ENCODE measurements at regions not wholly inside any gene's neighbourhood (a gene's known extent, or its start where the extent isn't known, plus 50 kb on each side); places are given as distances from the start of the nearest gene placed in this dataset.
"Not testable (repeated sequence)": the region's sequence is repeated elsewhere in the genome, so short reads cannot be mapped to it uniquely, and the experiment has no call there.

DNA sequence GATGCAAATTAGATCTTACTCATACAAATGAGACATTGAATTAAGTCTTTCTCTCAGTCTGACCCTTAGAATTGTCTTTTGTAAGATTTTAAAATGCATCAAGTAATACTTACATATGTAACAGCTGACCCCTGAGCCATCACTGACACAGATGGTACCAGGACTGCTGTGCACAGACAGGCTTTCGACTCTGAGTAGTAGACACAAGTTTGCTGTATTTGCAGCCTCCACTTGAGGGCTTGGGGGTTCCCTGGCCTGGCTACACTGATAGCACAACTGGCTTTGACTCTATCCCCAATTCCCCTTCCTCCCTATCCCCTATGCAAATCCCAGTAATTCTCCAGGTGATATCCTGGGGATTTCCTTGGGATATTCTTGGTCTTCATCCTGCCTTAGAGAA, 200.7 kb downstream of the RPIA start:
- intact Hi-C loops (cut with micrococcal nuclease), result no loop called here

DNA sequence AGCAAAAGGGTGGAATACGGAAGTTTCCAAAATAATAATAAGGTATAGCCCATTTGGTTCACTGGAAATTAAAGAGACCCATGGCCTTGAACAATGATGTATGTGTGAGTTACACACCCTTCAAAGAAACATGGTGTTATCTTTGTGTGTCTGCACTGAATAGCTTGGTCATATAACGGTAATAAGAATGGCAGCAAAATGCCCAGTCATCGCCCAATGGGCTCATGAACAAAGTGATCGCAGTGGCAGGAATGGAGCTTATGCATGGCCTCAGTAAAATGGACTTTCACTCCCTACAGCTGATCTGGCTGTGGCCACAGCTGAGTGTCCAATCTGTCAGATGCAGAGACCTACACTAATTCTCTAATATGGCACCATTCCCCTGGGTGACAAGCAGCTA, 201.3 kb downstream of the RPIA start:
- Mint-ChIP-seq H3K9me3 (no peaks in the 10 kb centered on the region), H3K4me1 (ENCODE audit: low read depth) (peaks cover 6% of the 10 kb centered on the region), H3K36me3 (ENCODE audit: low read depth) (no peaks in the 10 kb centered on the region), H3K27ac (no peak overlapping the region), H3K4me3 (no peak overlapping the region), H3K27me3 (no peaks in the 10 kb centered on the region)
- intact Hi-C loops (cut with micrococcal nuclease), result no loop called here

More for the DNA sequence above, 200.7 kb downstream of the RPIA start:
- Mint-ChIP-seq H3K27ac (no peak overlapping the region), H3K36me3 (ENCODE audit: low read depth) (no peaks in the 10 kb centered on the region), H3K4me3 (no peak overlapping the region), H3K4me1 (ENCODE audit: low read depth) (peaks cover 10% of the 10 kb centered on the region), H3K9me3 (no peaks in the 10 kb centered on the region), H3K27me3 (no peaks in the 10 kb centered on the region)

DNA sequence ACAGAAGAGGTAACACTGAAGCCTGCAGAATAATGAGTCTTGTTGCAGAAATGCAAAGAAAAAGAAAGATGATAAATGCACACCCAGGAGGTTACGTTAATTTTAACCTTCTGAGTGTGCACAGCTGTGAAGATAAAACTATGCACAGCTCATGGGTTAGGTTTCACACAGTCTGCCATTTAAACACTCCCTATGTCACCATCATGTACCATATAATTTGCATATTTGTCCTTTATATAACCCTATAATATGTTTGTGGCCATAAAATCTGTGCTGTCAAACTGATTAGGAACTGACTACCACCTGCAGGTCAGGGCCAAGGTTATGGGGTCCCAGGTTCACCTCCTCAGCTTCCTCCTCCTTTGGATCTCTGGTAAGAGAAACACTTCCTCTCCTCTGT, 205.5 kb downstream of the RPIA start:
- no peak overlapping the region for H3K27ac Mint-ChIP-seq

DNA sequence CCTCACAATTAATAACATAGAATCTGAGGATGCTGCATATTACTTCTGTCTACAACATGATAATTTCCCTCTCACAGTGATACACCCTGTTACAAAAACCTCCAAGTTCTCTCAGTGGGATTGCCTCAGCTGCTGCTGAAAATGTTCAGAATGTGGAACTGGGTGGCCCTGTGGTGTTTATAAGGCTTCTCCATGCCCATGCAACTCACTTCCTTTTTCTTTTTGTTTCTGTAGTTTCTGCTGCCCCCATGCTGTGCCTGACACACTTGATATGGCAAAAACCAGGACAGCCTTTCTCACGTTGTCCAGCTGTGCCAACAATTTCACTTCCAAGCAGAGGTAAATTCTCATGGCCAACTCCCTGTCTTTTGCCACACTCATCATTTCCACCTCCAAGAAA, 206.2 kb downstream of the RPIA start:
- H3K4me3 Mint-ChIP-seq, result no peak overlapping the region
- H3K4me1 Mint-ChIP-seq (ENCODE audit: low read depth), result peaks cover 7% of the 10 kb centered on the region
- no peaks in the 10 kb centered on the region for H3K27me3 Mint-ChIP-seq
- no peaks in the 10 kb centered on the region for H3K9me3 Mint-ChIP-seq
- intact Hi-C loops (cut with micrococcal nuclease), result no loop called here
- peak overlapping the region; percentile 4 for H3K27ac Mint-ChIP-seq
- no peaks in the 10 kb centered on the region for H3K36me3 Mint-ChIP-seq (ENCODE audit: low read depth)

More for the DNA sequence above, 205.5 kb downstream of the RPIA start:
- H3K9me3 Mint-ChIP-seq, result no peaks in the 10 kb centered on the region
- no peaks in the 10 kb centered on the region for H3K36me3 Mint-ChIP-seq (ENCODE audit: low read depth)
- H3K4me3 Mint-ChIP-seq, result no peak overlapping the region
- H3K27me3 Mint-ChIP-seq, result no peaks in the 10 kb centered on the region
- peaks cover 7% of the 10 kb centered on the region for H3K4me1 Mint-ChIP-seq (ENCODE audit: low read depth)
- intact Hi-C loops (cut with micrococcal nuclease), result no loop called here

DNA sequence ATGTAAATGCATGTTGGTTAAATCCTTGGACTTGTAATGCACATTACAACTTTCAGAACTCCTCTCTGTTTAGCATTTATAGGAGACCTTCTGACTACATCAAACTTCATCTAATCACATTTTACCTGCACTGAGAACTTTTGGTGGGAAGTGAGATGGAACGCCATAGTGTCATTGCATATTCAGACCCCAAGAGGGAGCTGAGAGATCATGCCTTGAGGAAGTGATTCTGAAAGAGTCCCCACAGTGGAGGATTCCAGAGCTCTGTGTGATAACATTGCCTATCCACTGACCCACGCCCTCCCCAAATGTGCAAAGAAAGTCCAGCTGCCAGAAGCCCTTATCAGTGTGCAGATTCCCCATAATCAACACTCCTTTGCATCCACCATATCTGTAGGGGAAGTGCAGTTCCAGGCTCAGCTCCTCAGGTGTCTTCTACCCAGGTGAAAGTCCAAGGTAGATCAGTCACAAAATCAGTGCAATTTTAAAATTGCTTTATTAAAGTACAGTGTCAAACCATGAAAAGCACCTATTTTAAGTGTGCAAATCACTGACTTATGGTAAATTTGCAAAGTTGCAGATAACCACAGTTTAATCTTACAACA, 212.4 kb downstream of the RPIA start:
- H3K27me3 Mint-ChIP-seq, result no peaks in the 10 kb centered on the region
- H3K27ac Mint-ChIP-seq, result no peak overlapping the region
- H3K36me3 Mint-ChIP-seq (ENCODE audit: low read depth), result no peaks in the 10 kb centered on the region
- H3K4me1 Mint-ChIP-seq (ENCODE audit: low read depth), result peaks cover 14% of the 10 kb centered on the region
- no peaks in the 10 kb centered on the region for H3K9me3 Mint-ChIP-seq
- no peak overlapping the region for H3K4me3 Mint-ChIP-seq
- intact Hi-C loops (cut with micrococcal nuclease), result no loop called here

DNA sequence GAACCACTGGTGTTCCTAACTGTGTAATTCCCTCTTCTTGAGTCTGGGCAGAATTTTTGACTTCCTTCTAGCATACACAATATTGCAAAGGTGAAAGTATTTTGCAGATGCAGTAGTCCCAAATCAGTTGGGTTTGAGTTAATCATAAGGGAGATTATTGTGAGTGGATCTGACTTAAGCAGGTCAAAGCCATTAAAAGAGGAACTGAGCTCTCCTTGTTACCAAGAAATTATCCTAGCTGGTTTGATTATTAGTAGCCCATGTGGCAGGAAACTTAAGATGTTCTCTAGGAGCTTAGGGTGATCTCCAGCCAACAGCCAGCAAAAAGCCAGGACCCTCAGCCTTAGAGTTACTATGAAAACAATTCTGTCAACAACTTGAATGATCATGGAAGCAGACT, 221.8 kb downstream of the RPIA start:
- intact Hi-C loops (cut with micrococcal nuclease), result no loop called here
- Mint-ChIP-seq H3K27ac (no peak overlapping the region), H3K36me3 (ENCODE audit: low read depth) (no peaks in the 10 kb centered on the region), H3K27me3 (no peaks in the 10 kb centered on the region), H3K4me1 (ENCODE audit: low read depth) (peaks cover 6% of the 10 kb centered on the region), H3K4me3 (no peak overlapping the region), H3K9me3 (no peaks in the 10 kb centered on the region)

DNA sequence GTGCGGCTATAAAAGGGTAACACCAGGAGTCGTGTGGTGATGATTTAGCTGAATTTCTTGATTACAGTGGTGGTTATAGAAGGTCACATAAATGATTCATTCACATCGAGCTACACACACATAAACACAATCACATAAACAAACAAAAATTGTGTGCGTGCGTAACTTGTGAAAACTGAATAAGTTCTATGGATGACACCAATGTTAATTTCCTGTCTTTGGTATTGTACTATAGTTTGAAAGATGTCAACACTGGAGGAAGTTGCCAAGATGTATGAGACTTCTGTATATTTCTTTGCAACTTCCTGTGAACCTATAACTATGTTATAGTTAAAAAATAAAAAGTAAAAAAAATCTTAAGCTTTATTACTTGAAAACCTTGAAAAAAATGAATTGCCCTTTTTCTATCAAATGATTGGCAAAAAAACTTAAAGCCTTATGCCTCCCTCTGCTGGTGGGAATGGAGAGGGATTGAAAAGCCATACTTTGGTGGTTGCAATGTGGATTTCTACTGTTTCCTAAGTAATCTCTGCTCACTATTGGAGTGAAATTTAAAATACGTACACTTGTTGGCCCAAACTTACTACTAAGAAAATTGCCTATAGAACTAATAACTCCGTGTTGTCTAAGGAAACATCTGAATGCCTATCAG, 227.7 kb downstream of the RPIA start:
- no peaks in the 10 kb centered on the region for H3K36me3 Mint-ChIP-seq (ENCODE audit: low read depth)
- intact Hi-C loops (cut with micrococcal nuclease), result loop anchor here (1.0 kb wide), 1 partner anchor 39 kb away; no protein-coding TSS in a partner anchor
- H3K4me3 Mint-ChIP-seq, result no peak overlapping the region
- H3K4me1 Mint-ChIP-seq (ENCODE audit: low read depth), result no peaks in the 10 kb centered on the region
- H3K27ac Mint-ChIP-seq, result no peak overlapping the region
- no peaks in the 10 kb centered on the region for H3K9me3 Mint-ChIP-seq
- no peaks in the 10 kb centered on the region for H3K27me3 Mint-ChIP-seq

DNA sequence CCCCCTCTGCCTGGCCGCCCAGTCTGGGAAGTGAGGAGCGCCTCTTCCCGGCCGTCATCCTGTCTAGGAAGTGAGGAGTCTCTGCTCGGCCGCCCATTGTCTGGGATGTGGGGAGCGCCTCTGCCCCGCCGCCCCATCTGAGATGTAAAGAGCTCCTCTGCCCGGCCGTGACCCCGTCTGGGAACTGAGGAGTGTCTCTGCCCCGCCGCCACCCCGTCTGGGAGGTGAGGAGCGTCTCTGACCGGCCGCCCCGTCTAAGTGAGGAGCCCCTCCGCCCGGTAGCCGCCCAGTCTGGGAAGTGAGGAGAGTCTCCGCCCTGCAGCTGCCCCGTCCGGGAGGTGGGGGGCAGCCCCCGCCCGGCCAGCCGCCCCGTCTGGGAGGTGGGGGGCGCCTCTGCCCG, 228.9 kb downstream of the RPIA start:
- intact Hi-C loops (cut with micrococcal nuclease); H3K4me3 Mint-ChIP-seq; H3K27ac Mint-ChIP-seq; H3K36me3 Mint-ChIP-seq (ENCODE audit: low read depth); H3K4me1 Mint-ChIP-seq (ENCODE audit: low read depth); H3K9me3 Mint-ChIP-seq; H3K27me3 Mint-ChIP-seq: not testable (repeated sequence)

DNA sequence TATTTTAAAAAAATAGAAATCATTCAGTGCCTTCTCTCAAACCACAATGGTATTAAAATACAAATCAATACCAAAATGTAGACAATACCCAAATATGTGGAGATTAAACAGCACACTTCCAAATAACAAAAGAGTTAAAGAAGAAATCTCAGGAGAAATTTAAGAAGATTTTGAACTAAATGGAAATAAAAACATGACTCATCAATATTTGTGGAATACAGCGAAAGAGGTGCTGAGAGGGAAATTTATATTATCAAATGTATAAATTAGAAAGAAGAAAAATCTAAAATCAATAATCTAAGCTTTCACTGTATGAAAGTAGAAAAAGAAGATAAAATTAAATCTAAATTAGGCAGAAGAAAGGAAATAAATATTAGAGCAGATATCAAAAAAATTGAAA, 233.1 kb downstream of the RPIA start:
- intact Hi-C loops (cut with micrococcal nuclease), result no loop called here
- H3K27me3 Mint-ChIP-seq, result no peaks in the 10 kb centered on the region
- H3K36me3 Mint-ChIP-seq (ENCODE audit: low read depth), result no peaks in the 10 kb centered on the region
- H3K27ac Mint-ChIP-seq, result no peak overlapping the region
- no peaks in the 10 kb centered on the region for H3K4me1 Mint-ChIP-seq (ENCODE audit: low read depth)
- no peaks in the 10 kb centered on the region for H3K9me3 Mint-ChIP-seq
- no peak overlapping the region for H3K4me3 Mint-ChIP-seq

DNA sequence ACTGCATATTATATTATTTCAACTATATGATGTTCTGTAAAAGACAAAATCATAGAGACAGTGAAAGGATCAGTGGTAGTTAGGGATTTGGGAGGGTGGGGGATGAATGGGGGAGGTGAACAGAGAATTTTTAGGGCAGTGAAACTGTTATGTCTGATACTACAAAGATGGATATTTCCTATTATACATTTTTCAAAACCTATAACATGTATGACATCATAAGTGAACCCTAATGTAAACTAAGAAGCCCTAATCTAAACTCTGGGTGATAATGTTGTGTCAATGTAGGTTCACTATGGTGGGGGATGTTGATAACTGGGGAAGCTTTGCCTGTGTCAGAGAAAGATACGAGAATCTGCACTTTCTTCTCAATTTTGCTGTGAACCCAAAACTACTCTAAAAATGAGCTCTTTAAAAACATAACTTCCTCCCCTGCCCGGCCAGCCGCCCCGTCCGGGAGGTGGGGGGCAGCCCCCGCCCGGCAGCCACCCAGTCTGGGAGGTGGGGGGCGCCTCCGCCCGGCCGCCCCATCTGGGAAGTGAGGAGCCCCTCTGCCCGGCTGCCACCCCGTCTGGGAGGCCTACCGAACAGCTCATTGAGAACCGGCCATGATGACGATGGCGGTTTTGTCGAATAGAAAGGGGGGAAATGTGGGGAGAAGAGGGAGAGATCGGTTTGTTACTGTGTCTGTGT, 234.4 kb downstream of the RPIA start:
- no peaks in the 10 kb centered on the region for H3K36me3 Mint-ChIP-seq (ENCODE audit: low read depth)
- H3K9me3 Mint-ChIP-seq, result no peaks in the 10 kb centered on the region
- intact Hi-C loops (cut with micrococcal nuclease), result no loop called here
- H3K4me1 Mint-ChIP-seq (ENCODE audit: low read depth), result no peaks in the 10 kb centered on the region
- no peak overlapping the region for H3K4me3 Mint-ChIP-seq
- H3K27ac Mint-ChIP-seq, result no peak overlapping the region
- H3K27me3 Mint-ChIP-seq, result no peaks in the 10 kb centered on the region

DNA sequence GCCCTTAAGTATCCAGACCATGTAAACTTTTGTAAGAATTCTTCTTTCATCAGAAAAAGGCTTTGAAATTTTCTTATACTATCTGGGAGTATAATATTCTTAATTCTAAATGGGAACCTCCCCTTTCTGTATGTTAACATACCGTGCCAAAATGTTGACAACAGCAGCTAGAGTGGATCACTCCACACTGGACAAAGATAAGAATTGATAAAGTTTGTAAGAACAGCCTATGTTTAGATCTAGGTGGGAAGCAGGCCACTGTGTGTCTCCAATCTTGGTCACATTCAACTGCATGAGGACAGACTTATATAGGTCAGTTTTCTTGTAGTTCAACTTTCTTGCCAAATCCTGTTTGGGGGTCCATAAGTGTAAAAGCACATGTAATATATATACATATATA, 235.7 kb downstream of the RPIA start:
- Mint-ChIP-seq H3K9me3 (no peaks in the 10 kb centered on the region), H3K27ac (no peak overlapping the region), H3K4me1 (ENCODE audit: low read depth) (no peaks in the 10 kb centered on the region), H3K36me3 (ENCODE audit: low read depth) (no peaks in the 10 kb centered on the region), H3K27me3 (no peaks in the 10 kb centered on the region), H3K4me3 (no peak overlapping the region)
- intact Hi-C loops (cut with micrococcal nuclease), result no loop called here

DNA sequence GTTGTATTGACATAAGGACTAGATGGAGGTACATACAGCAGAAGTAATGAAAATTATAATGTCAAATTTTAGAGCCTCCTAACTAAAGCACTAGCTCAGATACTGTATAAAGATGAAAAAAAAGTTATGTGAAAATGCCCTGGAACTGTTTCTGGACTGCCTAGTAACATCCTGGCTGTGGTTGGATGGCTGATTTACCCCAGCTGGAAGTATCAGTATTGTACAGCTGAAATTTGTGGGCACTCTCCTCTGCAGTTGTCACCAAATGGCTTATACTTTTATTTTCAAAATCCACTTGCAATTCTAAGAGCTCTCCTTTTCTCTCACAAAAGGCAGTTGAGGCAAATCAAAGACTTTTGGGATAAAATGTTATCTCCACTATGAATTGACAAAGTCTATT, 239.2 kb downstream of the RPIA start:
- Mint-ChIP-seq H3K4me3 (no peak overlapping the region), H3K4me1 (ENCODE audit: low read depth) (no peaks in the 10 kb centered on the region), H3K27ac (no peak overlapping the region), H3K9me3 (no peaks in the 10 kb centered on the region), H3K36me3 (ENCODE audit: low read depth) (no peaks in the 10 kb centered on the region), H3K27me3 (no peaks in the 10 kb centered on the region)
- intact Hi-C loops (cut with micrococcal nuclease), result no loop called here

DNA sequence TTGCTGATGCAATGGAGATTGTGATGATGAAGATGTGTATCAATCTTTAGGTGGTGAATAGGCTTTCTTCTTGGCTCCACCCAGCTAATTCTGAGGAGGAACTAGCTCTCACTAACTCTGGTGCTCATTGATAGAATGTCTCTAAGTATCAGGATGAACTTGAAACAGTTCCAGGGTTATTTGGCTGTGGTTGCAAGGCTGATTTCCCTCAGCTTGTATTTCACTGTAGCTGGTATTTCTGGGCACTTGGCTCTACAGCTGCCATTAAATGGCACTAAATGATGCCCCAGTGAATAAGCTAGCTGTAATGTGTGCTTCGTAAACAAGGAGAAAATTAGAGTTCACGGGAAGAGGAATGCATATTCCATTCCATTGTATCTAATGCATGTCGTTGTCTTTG, 241.2 kb downstream of the RPIA start:
- H3K27ac Mint-ChIP-seq, result no peak overlapping the region
- H3K9me3 Mint-ChIP-seq, result no peaks in the 10 kb centered on the region
- no peaks in the 10 kb centered on the region for H3K36me3 Mint-ChIP-seq (ENCODE audit: low read depth)
- H3K4me3 Mint-ChIP-seq, result no peak overlapping the region
- no peaks in the 10 kb centered on the region for H3K27me3 Mint-ChIP-seq
- H3K4me1 Mint-ChIP-seq (ENCODE audit: low read depth), result no peaks in the 10 kb centered on the region
- intact Hi-C loops (cut with micrococcal nuclease), result no loop called here

DNA sequence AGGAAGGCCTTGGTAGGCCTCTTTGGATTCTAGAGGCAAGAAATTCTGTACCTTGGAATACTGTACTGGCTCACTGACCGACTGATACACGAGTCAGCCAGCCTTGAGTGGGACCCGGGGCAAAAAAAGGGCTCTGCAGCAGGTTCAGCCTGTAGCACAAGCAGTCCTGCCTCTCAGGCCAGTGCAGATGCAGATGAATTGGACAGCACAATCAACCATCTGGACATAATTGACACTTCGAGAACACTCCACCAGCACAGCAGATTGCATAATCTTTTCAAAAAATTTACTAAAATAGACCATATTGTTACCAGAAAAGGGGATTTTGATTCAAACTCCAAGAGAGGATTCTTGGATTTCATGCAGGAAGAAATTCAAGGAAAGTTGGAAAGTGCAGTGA, 241.6 kb downstream of the RPIA start:
- Mint-ChIP-seq H3K4me3 (no peak overlapping the region), H3K4me1 (ENCODE audit: low read depth) (no peaks in the 10 kb centered on the region), H3K36me3 (ENCODE audit: low read depth) (no peaks in the 10 kb centered on the region), H3K27me3 (no peaks in the 10 kb centered on the region), H3K27ac (no peak overlapping the region), H3K9me3 (no peaks in the 10 kb centered on the region)
- intact Hi-C loops (cut with micrococcal nuclease), result no loop called here

DNA sequence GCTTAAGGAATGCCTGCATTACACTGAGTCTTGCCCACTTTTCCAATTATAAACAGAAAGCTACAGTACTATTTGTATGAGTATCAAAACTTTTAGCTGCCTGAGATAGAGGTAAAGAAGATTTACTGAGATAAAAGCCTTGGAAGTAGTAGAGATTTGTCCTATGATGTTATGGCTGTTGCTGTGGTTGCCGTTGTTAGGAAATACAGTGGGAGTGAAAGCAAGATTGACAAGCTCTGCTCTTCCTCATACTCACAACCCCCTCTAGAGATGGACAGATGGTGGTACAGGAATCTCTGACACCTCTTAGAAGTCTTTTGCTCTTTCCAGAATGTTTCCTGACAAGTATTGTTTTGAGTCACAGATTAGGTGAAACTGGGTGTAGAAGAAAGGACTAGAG, 242.5 kb downstream of the RPIA start:
- Mint-ChIP-seq H3K36me3 (ENCODE audit: low read depth) (no peaks in the 10 kb centered on the region), H3K4me1 (ENCODE audit: low read depth) (no peaks in the 10 kb centered on the region), H3K27ac (no peak overlapping the region), H3K9me3 (no peaks in the 10 kb centered on the region), H3K27me3 (no peaks in the 10 kb centered on the region), H3K4me3 (no peak overlapping the region)
- intact Hi-C loops (cut with micrococcal nuclease), result no loop called here

Measured in dendritic cell treated with granulocyte-macrophage colony-stimulating factor and Interleukin-4, amounts not matched to agents 40 ng/mL and 50 ng/mL, for 4 days (primary cell).